Aorta (tissue), 5 donors: ENCODE measurements at regions not wholly inside any gene's neighbourhood (a gene's known extent, or its start where the extent isn't known, plus 50 kb on each side); places are given as distances from the start of the nearest gene placed in this dataset.

Experiments used
- ATAC-seq: fragments of 200-7000 bp; cut with Tn5 transposase; one replicate; pipeline ENCODE4 v1.9.1; 2022; ENCODE audit warnings: moderate library complexity; ENCODE audit not compliant: low FRiP score
- DNase-seq, 2 donors: peaks; one replicate each; pipeline ENCODE4 v3.0.0-alpha.2; 2020
- H3K27ac ChIP-seq, 2 donors: one replicate each; pipeline ENCODE4 v1.5.1; 2013; ENCODE audit warnings: low read length in 2 of 2, mild to moderate bottlenecking in 2 of 2, moderate library complexity in 2 of 2, control low read depth in 1 of 2, inconsistent platforms in 1 of 2, low read depth in 1 of 2
- H3K27me3 ChIP-seq, 2 donors: one replicate each; pipeline ENCODE4 v1.6.1; 2013; ENCODE audit warnings: control low read depth in 1 of 2, low read length in 1 of 2, mild to moderate bottlenecking in 1 of 2, moderate library complexity in 1 of 2; ENCODE audit not compliant: insufficient read depth in 2 of 2, control insufficient read depth in 1 of 2
- H3K36me3 ChIP-seq, 2 donors: one replicate each; pipeline ENCODE4 v1.6.1; 2013; ENCODE audit warnings: control low read depth in 1 of 2, low read length in 1 of 2, mild to moderate bottlenecking in 1 of 2; ENCODE audit not compliant: insufficient read depth in 2 of 2, control insufficient read depth in 1 of 2
- H3K4me1 ChIP-seq, 2 donors: one replicate each; pipeline ENCODE4 v1.6.1; 2013; ENCODE audit warnings: low read length in 2 of 2, control low read depth in 1 of 2, mild to moderate bottlenecking in 1 of 2, moderate library complexity in 1 of 2; ENCODE audit not compliant: insufficient read depth in 2 of 2, control insufficient read depth in 1 of 2
- H3K4me3 ChIP-seq, 2 donors: one replicate each; pipeline ENCODE4 v1.5.1; 2013; ENCODE audit warnings: low read length in 2 of 2, control low read depth in 1 of 2, mild to moderate bottlenecking in 1 of 2
- H3K9me3 ChIP-seq: one replicate; pipeline ENCODE4 v1.6.1; 2013; ENCODE audit warnings: mild to moderate bottlenecking, low read length; ENCODE audit not compliant: control insufficient read depth
- WGBS, 2 donors: extraction: QIAGEN DNeasy Blood & Tissue Kit; methylation state at CpG; one replicate each; pipeline ENCODE4 v1.1.7; 2013; 5-methylcytosine and 5-hydroxymethylcytosine counted together
- intact Hi-C, 2 donors: fragments of 100-400 bp; cut with DNase I; formaldehyde crosslinking; loops; one replicate each; pipeline versions ENCODE4 v1.14.2 to v1.15.0; 2022
- donor health status: healthy with polysubstance abuse.
- donor health status: Bipolar disorder and iron deficiency.
- donor health status: DM: no; HTN: no; CAD: no.
- donor health status: DM: no; HTN: no; CAD: no.
- donor health status: DM: yes; HTN: yes; CAD: no.

GRCh38 chr9:134231767-134232166 is 67.4 kb upstream of the RNU6ATAC start:
- 90 to 97% methylated on average over 6 to 8 of the region's 8 CpGs for WGBS, 2 donors
- intact Hi-C loops, result no loop called here
- Histone ChIP-seq H3K27ac (no peak overlapping the region), H3K4me3 (no peak overlapping the region), H3K27me3 (no peaks in the 10 kb centered on the region), H3K4me1 (no peaks in the 10 kb centered on the region), H3K36me3 (no peaks in the 10 kb centered on the region), H3K9me3 (no peaks in the 10 kb centered on the region)
- no peak for ATAC-seq
- no peak for DNase-seq

GRCh38 chr9:134233022-134233421 is 68.7 kb upstream of the RNU6ATAC start:
- no peak for ATAC-seq
- no peaks in the 10 kb centered on the region for H3K27me3 ChIP-seq
- 76 to 81% methylated on average over 16 of the region's 16 CpGs for WGBS, 2 donors
- no peak for DNase-seq
- intact Hi-C loops, result no loop called here
- no peak overlapping the region for H3K4me3 ChIP-seq
- no peaks in the 10 kb centered on the region for H3K9me3 ChIP-seq
- H3K27ac ChIP-seq, result no peak overlapping the region
- no peaks in the 10 kb centered on the region for H3K36me3 ChIP-seq
- H3K4me1 ChIP-seq, result no peaks in the 10 kb centered on the region

GRCh38 chr9:134234001-134234660 is 69.8 kb upstream of the RNU6ATAC start:
- H3K4me1 ChIP-seq, result no peaks in the 10 kb centered on the region
- WGBS, 2 donors, result 89 to 95% methylated on average over 20 to 21 of the region's 21 CpGs
- no peak overlapping the region for H3K27ac ChIP-seq
- intact Hi-C loops, result no loop called here
- H3K4me3 ChIP-seq, result no peak overlapping the region
- no peaks in the 10 kb centered on the region for H3K9me3 ChIP-seq
- ATAC-seq (no peak), DNase-seq (no peak)
- H3K27me3 ChIP-seq, result no peaks in the 10 kb centered on the region
- H3K36me3 ChIP-seq, result no peaks in the 10 kb centered on the region

- 85% methylated on average over 21 of the region's 21 CpGs for WGBS, 2 donors
- no peak for ATAC-seq
- intact Hi-C loops, result no loop called here
- no peak overlapping the region for H3K27ac ChIP-seq
- no peaks in the 10 kb centered on the region for H3K9me3 ChIP-seq
- H3K27me3 ChIP-seq, result no peaks in the 10 kb centered on the region
- no peak overlapping the region for H3K4me3 ChIP-seq
- no peaks in the 10 kb centered on the region for H3K4me1 ChIP-seq
- no peak for DNase-seq
- H3K36me3 ChIP-seq, result no peaks in the 10 kb centered on the region
Measured at GRCh38 chr9:134234687-134235359, 70.5 kb upstream of the RNU6ATAC start.

GRCh38 chr9:134235366-134235765 is 71.0 kb upstream of the RNU6ATAC start:
- no peak for ATAC-seq
- H3K27ac ChIP-seq, result no peak overlapping the region

GRCh38 chr9:134236001-134236421 is 71.6 kb upstream of the RNU6ATAC start:
- Histone ChIP-seq H3K9me3 (no peaks in the 10 kb centered on the region), H3K27me3 (peaks cover 0 to 2% of the 10 kb centered on the region in 2 donors), H3K27ac (no peak overlapping the region), H3K4me3 (no peak overlapping the region), H3K36me3 (no peaks in the 10 kb centered on the region), H3K4me1 (no peaks in the 10 kb centered on the region)
- intact Hi-C loops, result no loop called here
- ATAC-seq (no peak), DNase-seq (no peak)
- 51 to 53% methylated on average over 6 of the region's 6 CpGs for WGBS, 2 donors

More at GRCh38 chr9:134235366-134235765, 71.0 kb upstream of the RNU6ATAC start:
- H3K4me3 ChIP-seq, result no peak overlapping the region
- WGBS, 2 donors, result 65 to 73% methylated on average over 16 of the region's 16 CpGs
- no peaks in the 10 kb centered on the region for H3K9me3 ChIP-seq
- no peak for DNase-seq
- intact Hi-C loops, result no loop called here
- no peaks in the 10 kb centered on the region for H3K36me3 ChIP-seq
- H3K27me3 ChIP-seq, result no peaks in the 10 kb centered on the region
- H3K4me1 ChIP-seq, result no peaks in the 10 kb centered on the region

- intact Hi-C loops, result no loop called here
- ATAC-seq (no peak), DNase-seq (no peak)
- Histone ChIP-seq H3K4me3 (no peak overlapping the region), H3K4me1 (no peaks in the 10 kb centered on the region), H3K36me3 (no peaks in the 10 kb centered on the region), H3K27me3 (peaks cover 0 to 2% of the 10 kb centered on the region in 2 donors), H3K27ac (no peak overlapping the region), H3K9me3 (no peaks in the 10 kb centered on the region)
- 83 to 87% methylated on average over 13 of the region's 13 CpGs for whole genome bisulfite sequencing, 2 donors
Measured at GRCh38 chr9:134236935-134237629, 72.7 kb upstream of the RNU6ATAC start.

GRCh38 chr9:134237630-134238265 is 73.4 kb upstream of the RNU6ATAC start:
- H3K36me3 ChIP-seq, result no peaks in the 10 kb centered on the region
- no peaks in the 10 kb centered on the region for H3K4me1 ChIP-seq
- peaks cover 0 to 2% of the 10 kb centered on the region in 2 donors for H3K27me3 ChIP-seq
- H3K27ac ChIP-seq, result no peak overlapping the region
- 87 to 92% methylated on average over 15 to 17 of the region's 17 CpGs for WGBS, 2 donors
- H3K4me3 ChIP-seq, result no peak overlapping the region
- intact Hi-C loops, result no loop called here
- DNase-seq, result no peak
- no peak for ATAC-seq
- no peaks in the 10 kb centered on the region for H3K9me3 ChIP-seq
